K562 (cell line): ENCODE measurements at regions not wholly inside any gene's neighbourhood (a gene's known extent, or its start where the extent isn't known, plus 50 kb on each side); places are given as distances from the start of the nearest gene placed in this dataset.

Source experiments
- ATAC-seq: fragments of 200-7000 bp; cut with Tn5 transposase; 3 replicates; pipeline ENCODE4 v1.9.1; 2020; ENCODE audit warnings: moderate library complexity
- BruUV-seq: library from RNA; stranded (reverse); fragments of 400-500 nt; replicated peaks from 2 replicates; lab custom pipeline; 2021; lab: Mats Ljungman, UMichigan
- CTCF ChIA-PET: fragments of 300-600 bp; formaldehyde crosslinking; extraction: SDS; loops from one replicate; lab custom pipeline; 2021; ENCODE audit warnings: low intra/inter-chr PET ratio; lab: Yijun Ruan, JAX
- POLR2A ChIA-PET: fragments of 300-600, 350-650 bp; sonication (Branson Sonifier 250); formaldehyde crosslinking; extraction: SDS; loops from one replicate; lab custom pipeline; 2021; ENCODE audit warnings: antibody characterized with exemption, inconsistent platforms; lab: Yijun Ruan, JAX
- DNase-seq, 4 experiments: peaks; one replicate each; pipeline versions ENCODE4 v3.0.0 to v3.0.0-alpha.2; 2011 to 2018; ENCODE audit warnings: low spot score in 3 of 4, mixed read lengths in 3 of 4; ENCODE audit errors: extremely low read depth in 1 of 4
- FAIRE-seq: peaks from 2 replicates; lab custom pipeline; 2011; peaks lifted over from hg19 to GRCh38; lab: Jason Lieb, UNC
- H2AFZ ChIP-seq: 2 replicates; pipeline ENCODE4 v1.6.0; 2011; ENCODE audit warnings: low read depth, low read length, control low read depth, inconsistent platforms
- H3K27ac ChIP-seq: fragments of 200-600 bp; 3 replicates; pipeline ENCODE4 v1.8.0; 2011; ENCODE audit warnings: low read depth, mild to moderate bottlenecking, control low read depth, inconsistent platforms, low read length, moderate library complexity, mixed read lengths; ENCODE audit errors: extremely low read depth
- H3K27me3 ChIP-seq, 2 experiments: fragments of 300-600 bp in 1 of 2; 2 replicates in 1 of 2; 3 replicates in 1 of 2; pipeline versions ENCODE4 v1.6.0 to v1.8.0; 2011; ENCODE audit warnings: inconsistent platforms in 2 of 2, low read length in 2 of 2, mild to moderate bottlenecking in 1 of 2, mixed read lengths in 1 of 2, moderate library complexity in 1 of 2; ENCODE audit not compliant: control insufficient read depth in 2 of 2, insufficient read depth in 2 of 2
- H3K36me3 ChIP-seq: fragments of 300-600 bp; 3 replicates; pipeline ENCODE4 v1.8.0; 2011; ENCODE audit warnings: mild to moderate bottlenecking, low read length, inconsistent platforms; ENCODE audit not compliant: control insufficient read depth, insufficient read depth
- H3K4me1 ChIP-seq, 2 experiments: fragments of 200-600 bp in 1 of 2; replicated peaks in 1 of 2; 2 replicates in 1 of 2; 3 replicates in 1 of 2; pipeline versions ENCODE4 v1.5.1 to v1.8.0; 2011; ENCODE audit warnings: inconsistent platforms in 2 of 2, low read length in 2 of 2, mild to moderate bottlenecking in 1 of 2, mixed read lengths in 1 of 2, moderate library complexity in 1 of 2; ENCODE audit not compliant: control insufficient read depth in 2 of 2, insufficient read depth in 2 of 2
- H3K4me2 ChIP-seq: 2 replicates; pipeline ENCODE4 v1.6.1; 2011; ENCODE audit warnings: low read length, control low read depth, inconsistent platforms, mixed read lengths; ENCODE audit not compliant: insufficient read depth
- H3K4me3 ChIP-seq: fragments of 200-600 bp; sonication (generic), shearing (Covaris generic); 2 replicates; pipeline ENCODE4 v1.5.1; 2016; ENCODE audit warnings: control low read depth, inconsistent platforms
- H3K79me2 ChIP-seq: fragments of 200-600 bp; 3 replicates; pipeline ENCODE4 v1.8.0; 2011; ENCODE audit warnings: low read length, inconsistent platforms; ENCODE audit not compliant: control insufficient read depth, insufficient read depth
- H3K9ac ChIP-seq, 2 experiments: 2 replicates each; pipeline versions ENCODE4 v1.6.0 to v1.6.1; 2011; ENCODE audit warnings: low read depth in 2 of 2, low read length in 2 of 2, control low read depth in 1 of 2, inconsistent platforms in 1 of 2, mild to moderate bottlenecking in 1 of 2, mixed read lengths in 1 of 2; ENCODE audit not compliant: insufficient read depth in 1 of 2
- H3K9me1 ChIP-seq: one replicate; pipeline ENCODE4 v1.6.0; 2011; ENCODE audit warnings: inconsistent platforms, mild to moderate bottlenecking, low read length, moderate library complexity; ENCODE audit not compliant: control insufficient read depth, insufficient read depth
- H3K9me3 ChIP-seq: replicated peaks from 2 replicates; pipeline ENCODE4 v1.5.1; 2011; ENCODE audit warnings: low read depth, low read length, inconsistent platforms; ENCODE audit not compliant: control insufficient read depth, insufficient read depth
- H4K20me1 ChIP-seq: replicated peaks from 2 replicates; pipeline ENCODE4 v1.6.1; 2011; ENCODE audit warnings: low read length, inconsistent platforms, mixed read lengths; ENCODE audit not compliant: control insufficient read depth, insufficient read depth
- CBFB ChIP-seq: sonication (generic); formaldehyde crosslinking; IDR thresholded peaks from 2 replicates; pipeline ENCODE4 v1.4.0; 2020; ENCODE audit warnings: mild to moderate bottlenecking, missing genetic modification reagents
- CBX1 ChIP-seq: sonication (generic); IDR thresholded peaks from 2 replicates; pipeline ENCODE4 v1.6.1; 2016; ENCODE audit warnings: antibody characterized with exemption, low read depth, mild to moderate bottlenecking
- KAT8 ChIP-seq: fragments of 450-650 bp; IDR thresholded peaks from 2 replicates; pipeline ENCODE4 v1.6.1; 2016; ENCODE audit warnings: low read depth, mild to moderate bottlenecking
- ZNF584 ChIP-seq: fragments of 200-800 bp; sonication (Bioruptor generic); IDR thresholded peaks from 2 replicates; pipeline ENCODE4 v1.6.1; 2016; ENCODE audit warnings: low read depth, mild to moderate bottlenecking, missing genetic modification characterization, missing compliant biosample characterization
- WGBS: fragments of 100-300 bp; shearing (Covaris generic); methylation state at CpG from one replicate; pipeline ENCODE4 v1.1.6; 2016; ENCODE audit warnings: low coverage, mixed read lengths; ENCODE audit not compliant: insufficient coverage; ENCODE audit errors: missing lambda C conversion rate; 5-methylcytosine and 5-hydroxymethylcytosine counted together
- in situ Hi-C: fragments of 300-500 bp; cut with MboI; formaldehyde crosslinking; loops from 4 replicates; pipeline ENCODE4 v1.15.0; 2018; ENCODE audit warnings: inconsistent platforms, mixed read lengths
- intact Hi-C: fragments of 100-400 bp; cut with micrococcal nuclease; formaldehyde crosslinking; loops from 2 replicates; pipeline ENCODE4 v1.14.2; 2022
- TF ChIP-seq, protein P1 (sequence below), 3 experiments: IDR thresholded peaks in 2 of 3; conservative IDR thresholded peaks in 1 of 3; 2 replicates each; pipeline ENCODE4 v1.5.1; 2011 to 2012; ENCODE audit warnings: low read length in 3 of 3, mild to moderate bottlenecking in 3 of 3, control low read depth in 2 of 3, improper control_type of control experiment in 1 of 3, inconsistent platforms in 1 of 3, low read depth in 1 of 3, mixed read lengths in 1 of 3, moderate library complexity in 1 of 3; ENCODE audit not compliant: insufficient read depth in 2 of 3
- TF ChIP-seq, protein P2 (sequence below): sonication (generic); formaldehyde crosslinking; IDR thresholded peaks from 2 replicates; pipeline ENCODE4 v1.4.0; 2020; ENCODE audit warnings: mild to moderate bottlenecking, missing genetic modification reagents
- TF ChIP-seq, protein P3 (sequence below): fragments of 250-450 bp; sonication (Bioruptor Pico); IDR thresholded peaks from 2 replicates; pipeline ENCODE4 v1.5.0; 2020; ENCODE audit warnings: mild to moderate bottlenecking
- TF ChIP-seq, protein P4 (sequence below): fragments of 250-450 bp; sonication (Bioruptor Pico); IDR thresholded peaks from 2 replicates; pipeline ENCODE4 v1.4.0; 2020; ENCODE audit warnings: mild to moderate bottlenecking

DNA sequence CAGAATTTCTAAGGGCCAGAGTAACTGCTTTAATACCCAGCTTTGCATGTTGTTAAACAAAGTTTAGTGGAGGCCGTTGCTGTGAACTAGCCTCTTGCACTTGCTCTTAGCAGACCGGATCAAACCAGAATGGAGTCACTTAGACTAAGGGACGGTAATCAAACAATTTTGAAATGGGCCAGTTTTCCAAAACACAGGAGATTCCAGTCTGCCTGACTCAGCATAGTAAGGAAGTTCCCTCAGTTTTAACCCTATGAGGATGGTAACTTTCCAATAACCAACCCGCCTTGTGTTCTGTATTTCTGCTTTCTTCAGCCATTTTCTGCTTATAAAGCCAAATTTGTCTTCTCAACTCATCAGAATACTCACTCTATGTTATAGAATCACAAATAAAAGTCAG lies 77.2 kb upstream of the WDR72 start (continued):
- TF ChIP-seq, protein P1, sequence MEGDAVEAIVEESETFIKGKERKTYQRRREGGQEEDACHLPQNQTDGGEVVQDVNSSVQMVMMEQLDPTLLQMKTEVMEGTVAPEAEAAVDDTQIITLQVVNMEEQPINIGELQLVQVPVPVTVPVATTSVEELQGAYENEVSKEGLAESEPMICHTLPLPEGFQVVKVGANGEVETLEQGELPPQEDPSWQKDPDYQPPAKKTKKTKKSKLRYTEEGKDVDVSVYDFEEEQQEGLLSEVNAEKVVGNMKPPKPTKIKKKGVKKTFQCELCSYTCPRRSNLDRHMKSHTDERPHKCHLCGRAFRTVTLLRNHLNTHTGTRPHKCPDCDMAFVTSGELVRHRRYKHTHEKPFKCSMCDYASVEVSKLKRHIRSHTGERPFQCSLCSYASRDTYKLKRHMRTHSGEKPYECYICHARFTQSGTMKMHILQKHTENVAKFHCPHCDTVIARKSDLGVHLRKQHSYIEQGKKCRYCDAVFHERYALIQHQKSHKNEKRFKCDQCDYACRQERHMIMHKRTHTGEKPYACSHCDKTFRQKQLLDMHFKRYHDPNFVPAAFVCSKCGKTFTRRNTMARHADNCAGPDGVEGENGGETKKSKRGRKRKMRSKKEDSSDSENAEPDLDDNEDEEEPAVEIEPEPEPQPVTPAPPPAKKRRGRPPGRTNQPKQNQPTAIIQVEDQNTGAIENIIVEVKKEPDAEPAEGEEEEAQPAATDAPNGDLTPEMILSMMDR (IDR thresholded peaks at IDR 0.05 in 2 of 3, conservative IDR thresholded peaks at IDR 0.05 in 1 of 3; ENCODE audit: insufficient read depth in 2 of 3, low read depth in 1 of 3, low read length in 3 of 3), result no peak
- TF ChIP-seq CBX1, result no peak
- TF ChIP-seq ZNF584, result no peak
- TF ChIP-seq CBFB (CRISPR knock-in tag), result no peak
- TF ChIP-seq KAT8, result no peak
- TF ChIP-seq, protein P2, sequence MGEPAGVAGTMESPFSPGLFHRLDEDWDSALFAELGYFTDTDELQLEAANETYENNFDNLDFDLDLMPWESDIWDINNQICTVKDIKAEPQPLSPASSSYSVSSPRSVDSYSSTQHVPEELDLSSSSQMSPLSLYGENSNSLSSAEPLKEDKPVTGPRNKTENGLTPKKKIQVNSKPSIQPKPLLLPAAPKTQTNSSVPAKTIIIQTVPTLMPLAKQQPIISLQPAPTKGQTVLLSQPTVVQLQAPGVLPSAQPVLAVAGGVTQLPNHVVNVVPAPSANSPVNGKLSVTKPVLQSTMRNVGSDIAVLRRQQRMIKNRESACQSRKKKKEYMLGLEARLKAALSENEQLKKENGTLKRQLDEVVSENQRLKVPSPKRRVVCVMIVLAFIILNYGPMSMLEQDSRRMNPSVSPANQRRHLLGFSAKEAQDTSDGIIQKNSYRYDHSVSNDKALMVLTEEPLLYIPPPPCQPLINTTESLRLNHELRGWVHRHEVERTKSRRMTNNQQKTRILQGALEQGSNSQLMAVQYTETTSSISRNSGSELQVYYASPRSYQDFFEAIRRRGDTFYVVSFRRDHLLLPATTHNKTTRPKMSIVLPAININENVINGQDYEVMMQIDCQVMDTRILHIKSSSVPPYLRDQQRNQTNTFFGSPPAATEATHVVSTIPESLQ (CRISPR knock-in tag), result no peak

DNA sequence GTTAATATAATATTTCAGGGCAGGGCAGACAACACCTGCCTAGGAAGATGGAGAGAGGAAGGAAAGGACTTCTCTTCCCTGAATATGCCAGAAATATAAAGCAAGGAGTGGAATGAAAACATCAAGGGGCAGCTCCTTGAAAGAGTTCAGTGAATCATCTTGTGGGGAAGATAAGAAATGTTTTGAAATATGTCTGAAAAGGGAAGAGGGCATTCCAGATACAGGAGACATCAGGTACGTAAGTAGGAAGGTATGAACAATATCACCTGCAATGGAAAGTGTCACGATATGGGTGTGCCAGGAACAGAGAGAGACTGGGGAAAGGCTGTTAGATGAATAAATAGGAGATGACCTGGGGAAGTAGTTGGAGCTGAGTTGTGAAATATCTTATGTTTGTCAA lies 75.8 kb upstream of the WDR72 start:
- no peaks in the 10 kb centered on the region for H3K36me3 ChIP-seq
- intact Hi-C loops (no loop called here), in situ Hi-C loops (no loop called here)
- H3K9ac ChIP-seq, result no peak overlapping the region
- ATAC-seq, result no peak
- FAIRE-seq, result no peak
- H3K27ac ChIP-seq, result no peak overlapping the region
- WGBS, result 0% methylated on average over 2 of the region's 2 CpGs
- CTCF ChIA-PET, result no interaction called here
- no peaks in the 10 kb centered on the region for H3K27me3 ChIP-seq
- no peaks in the 10 kb centered on the region for H3K4me1 ChIP-seq
- H3K79me2 ChIP-seq, result no peaks in the 10 kb centered on the region
- H2AFZ ChIP-seq, result no peak overlapping the region
- no peak overlapping the region for H3K4me3 ChIP-seq
- no peak for DNase-seq
- BruUV-seq, result no TSS peak
- TF ChIP-seq, protein P3, sequence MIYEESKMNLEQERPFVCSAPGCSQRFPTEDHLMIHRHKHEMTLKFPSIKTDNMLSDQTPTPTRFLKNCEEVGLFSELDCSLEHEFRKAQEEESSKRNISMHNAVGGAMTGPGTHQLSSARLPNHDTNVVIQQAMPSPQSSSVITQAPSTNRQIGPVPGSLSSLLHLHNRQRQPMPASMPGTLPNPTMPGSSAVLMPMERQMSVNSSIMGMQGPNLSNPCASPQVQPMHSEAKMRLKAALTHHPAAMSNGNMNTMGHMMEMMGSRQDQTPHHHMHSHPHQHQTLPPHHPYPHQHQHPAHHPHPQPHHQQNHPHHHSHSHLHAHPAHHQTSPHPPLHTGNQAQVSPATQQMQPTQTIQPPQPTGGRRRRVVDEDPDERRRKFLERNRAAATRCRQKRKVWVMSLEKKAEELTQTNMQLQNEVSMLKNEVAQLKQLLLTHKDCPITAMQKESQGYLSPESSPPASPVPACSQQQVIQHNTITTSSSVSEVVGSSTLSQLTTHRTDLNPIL (CRISPR knock-in tag), result no peak
- TF ChIP-seq, protein P4, sequence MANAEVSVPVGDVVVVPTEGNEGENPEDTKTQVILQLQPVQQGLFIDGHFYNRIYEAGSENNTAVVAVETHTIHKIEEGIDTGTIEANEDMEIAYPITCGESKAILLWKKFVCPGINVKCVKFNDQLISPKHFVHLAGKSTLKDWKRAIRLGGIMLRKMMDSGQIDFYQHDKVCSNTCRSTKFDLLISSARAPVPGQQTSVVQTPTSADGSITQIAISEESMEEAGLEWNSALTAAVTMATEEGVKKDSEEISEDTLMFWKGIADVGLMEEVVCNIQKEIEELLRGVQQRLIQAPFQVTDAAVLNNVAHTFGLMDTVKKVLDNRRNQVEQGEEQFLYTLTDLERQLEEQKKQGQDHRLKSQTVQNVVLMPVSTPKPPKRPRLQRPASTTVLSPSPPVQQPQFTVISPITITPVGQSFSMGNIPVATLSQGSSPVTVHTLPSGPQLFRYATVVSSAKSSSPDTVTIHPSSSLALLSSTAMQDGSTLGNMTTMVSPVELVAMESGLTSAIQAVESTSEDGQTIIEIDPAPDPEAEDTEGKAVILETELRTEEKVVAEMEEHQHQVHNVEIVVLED (CRISPR knock-in tag), result no peak
- TF ChIP-seq, all 486 proteins: peak for 0
- H4K20me1 ChIP-seq, result no peaks in the 10 kb centered on the region
- POLR2A ChIA-PET, result interaction anchor here (0.6 kb wide), 1 partner anchor 501 kb away, joined by 3 read pairs; no protein-coding TSS in a partner anchor
- H3K4me2 ChIP-seq, result no peak overlapping the region
- no peaks in the 10 kb centered on the region for H3K9me1 ChIP-seq
- H3K9me3 ChIP-seq, result no peaks in the 10 kb centered on the region; the same call in 1 of the 2 replicates
